ENCODE measurements at regions not wholly inside any gene's neighbourhood (a gene's known extent, or its start where the extent isn't known, plus 50 kb on each side); places are given as distances from the start of the nearest gene placed in this dataset.
A peak's percentile ranks its signal among the peaks of the same experiment; 100 is the strongest.

GRCh38 chr6:26194816-26195375 is 107.7 kb downstream of the HFE start:
- intact Hi-C loops (cut with DNase I) = loop anchor here (5.0 kb wide), 2 partner anchors 38 to 168 kb away; a partner anchor contains a TSS
- no peak for ATAC-seq

GRCh38 chr6:26195376-26195923 is 108.2 kb downstream of the HFE start:
- intact Hi-C loops (cut with DNase I) = loop anchor here (5.0 kb wide), 2 partner anchors 38 to 168 kb away; a partner anchor contains a TSS

More at GRCh38 chr6:26194816-26195375, 107.7 kb downstream of the HFE start:
- DNase-seq (ENCODE audit: missing footprints) = no peak

GRCh38 chr6:26195924-26196845 is 109.0 kb downstream of the HFE start:
- DNase-seq (ENCODE audit: missing footprints) (no peak), ATAC-seq (no peak)
- intact Hi-C loops (cut with DNase I) = loop anchor here (5.0 kb wide), 2 partner anchors 39 to 169 kb away; a partner anchor contains a TSS

More at GRCh38 chr6:26195376-26195923, 108.2 kb downstream of the HFE start:
- DNase-seq (ENCODE audit: missing footprints) = peak; percentile 97
- peak; percentile 74 for ATAC-seq

GRCh38 chr6:26196846-26197635 is 109.8 kb downstream of the HFE start:
- intact Hi-C loops (cut with DNase I) = loop anchor here (5.0 kb wide), 2 partner anchors 40 to 170 kb away; a partner anchor contains a TSS
- ATAC-seq (peak; percentile 60), DNase-seq (ENCODE audit: missing footprints) (peak; percentile 70)

- intact Hi-C loops (cut with DNase I) = loop anchor here (5.0 kb wide), 2 partner anchors 40 to 170 kb away; a partner anchor contains a TSS
- no peak for DNase-seq (ENCODE audit: missing footprints)
- no peak for ATAC-seq
Observed at GRCh38 chr6:26197636-26197932, 110.4 kb downstream of the HFE start.

- intact Hi-C loops (cut with DNase I) = loop anchor here (5.0 kb wide), 2 partner anchors 41 to 171 kb away; a partner anchor contains a TSS
- no peak for DNase-seq (ENCODE audit: missing footprints)
- ATAC-seq = no peak
Observed at GRCh38 chr6:26197933-26198721, 110.9 kb downstream of the HFE start.

GRCh38 chr6:26198722-26199056 is 111.5 kb downstream of the HFE start:
- intact Hi-C loops (cut with DNase I) = loop anchor here (1.0 to 5.0 kb wide), 3 partner anchors 41 to 171 kb away; a partner anchor contains a TSS
- peak; percentile 6 for ATAC-seq
- DNase-seq (ENCODE audit: missing footprints) = no peak

GRCh38 chr6:26199057-26199772 is 112.0 kb downstream of the HFE start:
- ATAC-seq (peak; percentile 86), DNase-seq (ENCODE audit: missing footprints) (peak; percentile 89)
- intact Hi-C loops (cut with DNase I) = loop anchor here (1.0 to 5.0 kb wide), 3 partner anchors 42 to 172 kb away; a partner anchor contains a TSS

GRCh38 chr6:26199773-26200764 is 112.8 kb downstream of the HFE start:
- no peak for ATAC-seq
- DNase-seq (ENCODE audit: missing footprints) = peak; percentile 83
- intact Hi-C loops (cut with DNase I) = loop anchor here (1.0 to 5.0 kb wide), 3 partner anchors 43 to 173 kb away; a partner anchor contains a TSS

- DNase-seq (ENCODE audit: missing footprints) (no peak), ATAC-seq (no peak)
- intact Hi-C loops (cut with DNase I) = no loop called here
Observed at GRCh38 chr6:26200918-26201721, 113.9 kb downstream of the HFE start.

- intact Hi-C loops (cut with DNase I) = no loop called here
- no peak for DNase-seq (ENCODE audit: missing footprints)
- no peak for ATAC-seq
Observed at GRCh38 chr6:26202201-26202611, 115.0 kb downstream of the HFE start.

GRCh38 chr6:26202811-26203583 is 115.8 kb downstream of the HFE start:
- intact Hi-C loops (cut with DNase I) = no loop called here
- DNase-seq (ENCODE audit: missing footprints) = no peak
- ATAC-seq = no peak

GRCh38 chr6:26204332-26205160 is 117.3 kb downstream of the HFE start:
- DNase-seq (ENCODE audit: missing footprints) (peak; percentile 91), ATAC-seq (peak; percentile 92)
- intact Hi-C loops (cut with DNase I) = loop anchor here (1.0 to 5.0 kb wide), 3 partner anchors 12 to 82 kb away; a partner anchor contains a TSS

- intact Hi-C loops (cut with DNase I) = loop anchor here (2.0 to 5.0 kb wide), 2 partner anchors 67 to 82 kb away; a partner anchor contains a TSS
- ATAC-seq (peak; percentile 70), DNase-seq (ENCODE audit: missing footprints) (peak; percentile 82)
Observed at GRCh38 chr6:26205161-26205624, 118.0 kb downstream of the HFE start.

Data from Right ventricle myocardium inferior (tissue), 1 donor.